ENCODE measurements at regions not wholly inside any gene's neighbourhood (a gene's known extent, or its start where the extent isn't known, plus 50 kb on each side); places are given as distances from the start of the nearest gene placed in this dataset.

DNA sequence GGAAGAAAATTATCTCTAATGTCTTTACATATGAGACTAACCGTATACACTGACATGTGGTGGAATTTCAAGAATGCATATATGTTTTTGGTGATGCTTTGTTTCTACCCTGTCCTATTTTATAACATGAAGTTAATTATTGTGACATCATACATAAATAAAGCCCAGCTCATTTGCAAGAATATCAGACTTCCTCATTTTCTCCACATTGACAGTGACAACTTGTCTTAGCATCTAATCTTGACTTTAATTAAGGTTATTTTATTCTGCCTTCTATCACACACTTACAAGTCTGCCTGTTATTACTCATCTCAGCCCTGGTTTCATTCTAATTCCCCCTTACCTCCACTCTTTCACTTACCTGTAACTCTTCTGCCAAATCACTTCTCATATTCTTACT is 140.6 kb upstream of the STARD13 start:
- no peaks in the 10 kb centered on the region for H3K4me1 Mint-ChIP-seq
- DNase-seq (ENCODE audit: low read depth, low spot score) = no peak
- H3K4me3 Mint-ChIP-seq = no peak overlapping the region
- H3K27me3 Mint-ChIP-seq (ENCODE audit: low read depth) = no peaks in the 10 kb centered on the region
- TF ChIP-seq, protein P1, sequence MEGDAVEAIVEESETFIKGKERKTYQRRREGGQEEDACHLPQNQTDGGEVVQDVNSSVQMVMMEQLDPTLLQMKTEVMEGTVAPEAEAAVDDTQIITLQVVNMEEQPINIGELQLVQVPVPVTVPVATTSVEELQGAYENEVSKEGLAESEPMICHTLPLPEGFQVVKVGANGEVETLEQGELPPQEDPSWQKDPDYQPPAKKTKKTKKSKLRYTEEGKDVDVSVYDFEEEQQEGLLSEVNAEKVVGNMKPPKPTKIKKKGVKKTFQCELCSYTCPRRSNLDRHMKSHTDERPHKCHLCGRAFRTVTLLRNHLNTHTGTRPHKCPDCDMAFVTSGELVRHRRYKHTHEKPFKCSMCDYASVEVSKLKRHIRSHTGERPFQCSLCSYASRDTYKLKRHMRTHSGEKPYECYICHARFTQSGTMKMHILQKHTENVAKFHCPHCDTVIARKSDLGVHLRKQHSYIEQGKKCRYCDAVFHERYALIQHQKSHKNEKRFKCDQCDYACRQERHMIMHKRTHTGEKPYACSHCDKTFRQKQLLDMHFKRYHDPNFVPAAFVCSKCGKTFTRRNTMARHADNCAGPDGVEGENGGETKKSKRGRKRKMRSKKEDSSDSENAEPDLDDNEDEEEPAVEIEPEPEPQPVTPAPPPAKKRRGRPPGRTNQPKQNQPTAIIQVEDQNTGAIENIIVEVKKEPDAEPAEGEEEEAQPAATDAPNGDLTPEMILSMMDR (conservative IDR thresholded peaks at IDR 0.05) = no peak
- H3K27ac Mint-ChIP-seq (ENCODE audit: unreplicated experiment) = no peak overlapping the region
- peaks cover 4% of the 10 kb centered on the region for H3K36me3 Mint-ChIP-seq (ENCODE audit: low read depth)
- peaks cover 13% of the 10 kb centered on the region for H3K9me3 Mint-ChIP-seq

DNA sequence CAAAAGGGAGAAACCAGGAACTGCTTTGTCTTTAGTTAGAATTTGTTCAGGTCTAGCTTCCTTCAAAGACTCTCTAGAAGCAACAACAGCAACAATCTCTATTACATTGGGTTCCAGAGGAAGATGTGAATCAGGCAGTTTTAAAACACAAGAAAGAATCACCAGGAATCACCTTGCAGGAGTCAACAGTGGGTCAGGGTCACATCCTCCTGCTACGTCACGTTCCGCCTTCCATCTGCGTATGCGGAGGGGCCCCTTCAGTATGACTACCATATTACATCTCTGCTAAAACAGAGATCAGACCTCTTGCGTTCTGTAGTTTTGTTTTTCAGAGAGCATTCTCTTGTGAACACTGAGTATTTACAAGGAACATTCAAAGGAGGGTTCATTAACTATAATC is 147.8 kb upstream of the STARD13 start:
- TF ChIP-seq, protein P1 (conservative IDR thresholded peaks at IDR 0.05) = no peak
- Mint-ChIP-seq H3K27ac (ENCODE audit: unreplicated experiment) (no peak overlapping the region), H3K9me3 (peaks cover 5% of the 10 kb centered on the region), H3K36me3 (ENCODE audit: low read depth) (no peaks in the 10 kb centered on the region), H3K27me3 (ENCODE audit: low read depth) (no peaks in the 10 kb centered on the region), H3K4me3 (no peak overlapping the region), H3K4me1 (no peaks in the 10 kb centered on the region)
- DNase-seq (ENCODE audit: low read depth, low spot score) = no peak

DNA sequence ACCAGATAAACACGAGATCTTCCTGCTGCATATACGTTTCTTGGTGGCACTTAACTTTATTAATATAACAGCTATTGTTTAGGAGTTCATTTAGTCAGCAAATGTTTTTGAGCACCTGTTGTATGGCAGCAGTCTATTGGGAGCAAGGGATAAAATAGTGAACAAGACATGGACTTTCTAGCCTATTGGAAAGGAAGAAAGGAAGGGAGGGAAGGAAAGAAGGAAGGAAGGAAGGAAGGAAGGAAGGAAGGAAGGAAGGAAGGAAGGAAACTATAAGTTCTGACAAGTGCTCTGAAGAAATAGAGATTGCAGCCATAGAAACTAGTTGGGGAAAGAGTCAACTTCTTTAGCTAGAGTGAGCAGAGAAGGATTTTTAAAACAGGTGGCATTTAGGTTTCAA is 149.1 kb upstream of the STARD13 start:
- Mint-ChIP-seq H3K9me3 (peaks cover 2% of the 10 kb centered on the region), H3K27ac (ENCODE audit: unreplicated experiment) (no peak overlapping the region), H3K4me1 (no peaks in the 10 kb centered on the region), H3K4me3 (no peak overlapping the region), H3K36me3 (ENCODE audit: low read depth) (no peaks in the 10 kb centered on the region), H3K27me3 (ENCODE audit: low read depth) (no peaks in the 10 kb centered on the region)
- no peak for DNase-seq (ENCODE audit: low read depth, low spot score)
- TF ChIP-seq, protein P1 (conservative IDR thresholded peaks at IDR 0.05) = no peak

DNA sequence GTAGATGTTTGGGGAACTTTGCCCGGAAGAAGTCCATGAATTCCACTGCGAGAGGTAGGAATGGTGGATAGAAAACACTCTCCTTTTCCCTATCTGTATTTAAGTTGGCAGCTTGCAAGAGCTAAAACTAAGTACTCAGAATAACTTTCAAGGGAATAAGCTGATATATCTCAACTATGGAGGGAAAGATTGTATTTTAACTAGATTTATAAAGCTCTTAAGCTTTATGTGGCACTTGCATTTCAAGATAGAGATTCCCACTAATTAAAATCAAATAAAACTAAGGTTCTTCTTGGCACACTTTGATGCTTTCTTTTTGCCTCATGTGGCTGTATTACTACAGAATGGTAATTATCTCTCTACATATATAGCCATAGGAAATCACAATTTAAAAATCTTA is 149.7 kb upstream of the STARD13 start:
- DNase-seq (ENCODE audit: low read depth, low spot score) = no peak
- no peak overlapping the region for H3K27ac Mint-ChIP-seq (ENCODE audit: unreplicated experiment)
- no peaks in the 10 kb centered on the region for H3K36me3 Mint-ChIP-seq (ENCODE audit: low read depth)
- H3K27me3 Mint-ChIP-seq (ENCODE audit: low read depth) = no peaks in the 10 kb centered on the region
- peaks cover 2% of the 10 kb centered on the region for H3K9me3 Mint-ChIP-seq
- TF ChIP-seq, protein P1 (conservative IDR thresholded peaks at IDR 0.05) = no peak
- no peak overlapping the region for H3K4me3 Mint-ChIP-seq
- no peaks in the 10 kb centered on the region for H3K4me1 Mint-ChIP-seq

DNA sequence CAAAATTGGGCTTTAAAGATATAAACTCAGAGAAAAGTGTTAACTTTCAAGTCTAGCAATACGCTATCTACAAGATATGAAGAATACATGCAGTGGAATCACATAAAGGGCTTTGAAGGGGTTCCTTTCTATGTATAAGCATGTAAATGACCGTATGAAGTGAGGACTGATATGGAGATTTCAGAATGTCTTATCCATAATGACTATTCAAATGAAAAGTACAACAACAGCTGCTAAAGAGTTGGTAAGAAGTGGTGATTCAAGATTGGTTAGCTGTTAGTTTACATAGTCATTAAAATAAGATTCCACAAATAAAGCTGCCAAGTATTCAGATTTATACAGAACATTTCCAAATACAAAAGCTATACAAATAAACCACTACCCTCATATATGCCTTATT is 153.4 kb upstream of the STARD13 start:
- DNase-seq (ENCODE audit: low read depth, low spot score) = no peak
- no peak overlapping the region for H3K27ac Mint-ChIP-seq (ENCODE audit: unreplicated experiment)
- peaks cover 3% of the 10 kb centered on the region for H3K4me1 Mint-ChIP-seq
- H3K4me3 Mint-ChIP-seq = no peak overlapping the region
- TF ChIP-seq, protein P1 (conservative IDR thresholded peaks at IDR 0.05) = no peak
- no peaks in the 10 kb centered on the region for H3K36me3 Mint-ChIP-seq (ENCODE audit: low read depth)
- no peaks in the 10 kb centered on the region for H3K27me3 Mint-ChIP-seq (ENCODE audit: low read depth)
- H3K9me3 Mint-ChIP-seq = no peaks in the 10 kb centered on the region

DNA sequence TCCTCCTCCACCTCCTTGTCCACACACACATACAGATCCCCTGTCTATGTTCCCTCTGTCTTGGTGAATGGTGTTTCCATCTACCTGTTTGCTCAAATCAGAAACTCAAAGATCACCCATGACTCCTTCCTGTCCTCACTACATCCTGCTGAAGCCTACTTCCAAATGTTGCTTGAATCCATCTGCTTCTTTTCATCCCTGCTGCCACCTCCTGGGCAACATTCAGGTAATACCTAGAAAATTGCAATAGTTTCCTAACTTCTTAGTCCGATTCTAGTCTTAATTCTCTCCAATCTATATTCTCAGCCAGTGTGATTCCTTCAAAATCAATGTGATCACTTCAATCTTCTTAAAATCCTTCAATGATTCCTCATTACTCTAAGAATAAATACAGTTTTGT is 155.5 kb upstream of the STARD13 start:
- Mint-ChIP-seq H3K27me3 (ENCODE audit: low read depth) (no peaks in the 10 kb centered on the region), H3K27ac (ENCODE audit: unreplicated experiment) (no peak overlapping the region), H3K4me1 (peaks cover 3% of the 10 kb centered on the region), H3K4me3 (no peak overlapping the region), H3K36me3 (ENCODE audit: low read depth) (no peaks in the 10 kb centered on the region), H3K9me3 (no peaks in the 10 kb centered on the region)
- TF ChIP-seq, protein P1 (conservative IDR thresholded peaks at IDR 0.05) = peak; percentile 50
- no peak for DNase-seq (ENCODE audit: low read depth, low spot score)

Measured in neural crest cell (in vitro differentiated cells).